GM12878 (cell line): ENCODE measurements at regions not wholly inside any gene's neighbourhood (a gene's known extent, or its start where the extent isn't known, plus 50 kb on each side); places are given as distances from the start of the nearest gene placed in this dataset.

Experiments
- ATAC-seq: fragments of 200-7000 bp; cut with Tn5 transposase; 3 replicates; pipeline ENCODE4 v1.9.1; 2020; ENCODE audit warnings: mild to moderate bottlenecking, moderate library complexity
- BruUV-seq: library from RNA; stranded (reverse); fragments of 400-500 nt; replicated peaks from 2 replicates; lab custom pipeline; 2021; lab: Mats Ljungman, UMichigan
- CTCF ChIA-PET: fragments of 300-600 bp; sonication (Branson Sonifier 250); formaldehyde crosslinking; extraction: SDS; loops from one replicate; lab custom pipeline; 2021; ENCODE audit warnings: inconsistent platforms; lab: Yijun Ruan, JAX
- POLR2A ChIA-PET: fragments of 350-600 bp; formaldehyde crosslinking; extraction: SDS; loops from one replicate; lab custom pipeline; 2021; ENCODE audit warnings: inconsistent platforms; lab: Charles Lee
- RAD21 ChIA-PET: fragments of 300-600 bp; sonication (Branson Sonifier 250); formaldehyde crosslinking; loops from one replicate; lab custom pipeline; 2023; ENCODE audit warnings: antibody characterized with exemption; ENCODE audit not compliant: unreplicated experiment; lab: Charles Lee
- SMC1A ChIA-PET: fragments of 300-600 bp; sonication (Branson Sonifier 250); formaldehyde crosslinking; loops from one replicate; lab custom pipeline; 2023; ENCODE audit not compliant: unreplicated experiment, uncharacterized antibody; lab: Charles Lee
- DNase-seq: peaks from one replicate; pipeline ENCODE4 v3.0.0-alpha.2; 2011; ENCODE audit warnings: low read depth, low spot score
- FAIRE-seq: peaks from 3 replicates; lab custom pipeline; 2011; peaks lifted over from hg19 to GRCh38; lab: Jason Lieb, UNC
- H2AFZ ChIP-seq: 2 replicates; pipeline ENCODE4 v1.6.0; 2011; ENCODE audit warnings: low read depth, low read length, control low read depth; ENCODE audit not compliant: control insufficient read depth
- H3K27ac ChIP-seq: 2 replicates; pipeline ENCODE4 v1.5.1; 2011; ENCODE audit warnings: control low read depth; ENCODE audit not compliant: control insufficient read depth, insufficient read depth
- H3K27me3 ChIP-seq, 2 experiments: replicated peaks in 1 of 2; 2 replicates each; pipeline versions ENCODE4 v1.6.0 to v1.6.1; 2011; ENCODE audit warnings: low read length in 1 of 2; ENCODE audit not compliant: control insufficient read depth in 2 of 2, insufficient read depth in 2 of 2
- H3K36me3 ChIP-seq, 2 experiments: 2 replicates each; pipeline ENCODE4 v1.5.1; 2011; ENCODE audit warnings: low read length in 1 of 2; ENCODE audit not compliant: control insufficient read depth in 2 of 2, insufficient read depth in 2 of 2
- H3K4me1 ChIP-seq: 2 replicates; pipeline ENCODE4 v1.6.1; 2011; ENCODE audit warnings: mild to moderate bottlenecking, low read length, moderate library complexity, mixed read lengths; ENCODE audit not compliant: control insufficient read depth, insufficient read depth
- H3K4me2 ChIP-seq: 2 replicates; pipeline ENCODE4 v1.6.0; 2011; ENCODE audit warnings: control low read depth; ENCODE audit not compliant: control insufficient read depth, insufficient read depth
- H3K4me3 ChIP-seq: fragments of 200-600 bp; sonication (generic); 2 replicates; pipeline ENCODE4 v1.5.1; 2016
- H3K79me2 ChIP-seq: 2 replicates; pipeline ENCODE4 v1.6.0; 2011; ENCODE audit warnings: low read length; ENCODE audit not compliant: control insufficient read depth, insufficient read depth
- H3K9ac ChIP-seq: 2 replicates; pipeline ENCODE4 v1.8.0; 2011; ENCODE audit warnings: low read length, control low read depth, mixed read lengths; ENCODE audit not compliant: control insufficient read depth, insufficient read depth
- H3K9me3 ChIP-seq: replicated peaks from 3 replicates; pipeline ENCODE4 v1.5.1; 2011; ENCODE audit warnings: mild to moderate bottlenecking, low read length; ENCODE audit not compliant: control insufficient read depth, insufficient read depth
- H4K20me1 ChIP-seq: 2 replicates; pipeline ENCODE4 v1.6.0; 2011; ENCODE audit not compliant: control insufficient read depth, insufficient read depth
- BACH1 ChIP-seq: fragments of 450-650 bp; IDR thresholded peaks from 2 replicates; pipeline ENCODE4 v1.6.1; 2017; ENCODE audit warnings: mild to moderate bottlenecking, borderline replicate concordance
- CBX3 ChIP-seq: fragments of 200-600 bp; sonication (generic); IDR thresholded peaks from 2 replicates; pipeline ENCODE4 v1.6.1; 2016; ENCODE audit warnings: low read depth, borderline replicate concordance
- ETV6 ChIP-seq, 2 experiments: fragments of 450-650 bp in 1 of 2; IDR thresholded peaks in 1 of 2; conservative IDR thresholded peaks in 1 of 2; 2 replicates each; pipeline ENCODE4 v1.6.1; 2014; ENCODE audit warnings: antibody characterized with exemption in 1 of 2, borderline replicate concordance in 1 of 2, low read depth in 1 of 2, mild to moderate bottlenecking in 1 of 2, moderate library complexity in 1 of 2
- GATAD2B ChIP-seq: fragments of 450-650 bp; conservative IDR thresholded peaks from 2 replicates; pipeline ENCODE4 v1.6.1; 2017; ENCODE audit warnings: low read depth, mild to moderate bottlenecking, moderate library complexity
- IRF4 ChIP-seq: IDR thresholded peaks from 2 replicates; pipeline ENCODE4 v1.6.1; 2011; ENCODE audit warnings: low read depth, low read length
- SREBF2 ChIP-seq: IDR thresholded peaks from 2 replicates; pipeline ENCODE4 v1.6.1; 2012; ENCODE audit warnings: mild to moderate bottlenecking, low read length
- SUPT20H ChIP-seq: IDR thresholded peaks from 2 replicates; pipeline ENCODE4 v1.6.1; 2011; ENCODE audit warnings: low read depth, mild to moderate bottlenecking, low read length, moderate library complexity, borderline replicate concordance; ENCODE audit not compliant: control insufficient read depth
- ZBED1 ChIP-seq: IDR thresholded peaks from 2 replicates; pipeline ENCODE4 v1.6.1; 2016; ENCODE audit warnings: borderline replicate concordance
- WGBS: methylation state at CpG from one replicate; pipeline ENCODE4 v1.1.6; 2016; ENCODE audit warnings: low lambda C conversion rate; ENCODE audit not compliant: insufficient replicate concordance, insufficient coverage; ENCODE audit errors: missing lambda C conversion rate; 5-methylcytosine and 5-hydroxymethylcytosine counted together
- in situ Hi-C: fragments of 300-500 bp; cut with MboI; formaldehyde crosslinking; loops from 9 replicates; pipeline ENCODE4 v1.14.3; 2018; ENCODE audit warnings: mixed read lengths
- intact Hi-C: fragments of 100-400 bp; cut with micrococcal nuclease; formaldehyde crosslinking; loops from one replicate; pipeline ENCODE4 v1.14.2; 2022; ENCODE audit not compliant: unreplicated experiment
- TF ChIP-seq, protein P1 (sequence below): fragments of 450-650 bp; formaldehyde crosslinking; IDR thresholded peaks from 2 replicates; pipeline ENCODE4 v1.5.0; 2022; ENCODE audit warnings: mild to moderate bottlenecking, missing genetic modification characterization
- TF ChIP-seq, protein P2 (sequence below): IDR thresholded peaks from 2 replicates; pipeline ENCODE4 v1.6.1; 2011; ENCODE audit warnings: borderline replicate concordance, low read depth, mild to moderate bottlenecking, moderate library complexity, low read length; ENCODE audit not compliant: insufficient read depth, poor library complexity, severe bottlenecking
- TF ChIP-seq, protein P3 (sequence below): IDR thresholded peaks from 2 replicates; pipeline ENCODE4 v1.6.1; 2012; ENCODE audit warnings: low read depth, low read length, improper control_type of control experiment
- TF ChIP-seq, protein P4 (sequence below): IDR thresholded peaks from 2 replicates; pipeline ENCODE4 v1.6.1; 2012; ENCODE audit warnings: improper control_type of control experiment, low read depth, low read length; ENCODE audit not compliant: insufficient replicate concordance

DNA sequence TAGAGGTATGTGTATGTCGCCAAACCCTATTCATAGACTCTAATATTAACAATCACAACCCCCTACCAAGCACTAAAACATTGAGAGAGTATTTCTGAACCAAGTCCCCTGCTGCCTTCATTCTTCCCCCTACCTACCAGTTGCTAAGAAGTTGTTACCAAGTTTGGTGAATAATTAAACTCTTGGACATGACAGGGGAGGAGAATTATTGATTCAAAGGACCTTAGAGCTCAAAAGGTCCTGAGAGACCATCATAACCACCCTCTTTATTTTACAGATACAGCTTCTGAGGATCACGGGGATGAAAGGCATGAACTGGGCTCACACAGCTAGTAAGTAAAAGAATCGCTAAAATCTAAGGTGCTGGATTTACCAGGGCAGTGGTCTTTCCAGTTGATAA lies 204.1 kb downstream of the PIK3C3 start (continued):
- TF ChIP-seq, protein P1, sequence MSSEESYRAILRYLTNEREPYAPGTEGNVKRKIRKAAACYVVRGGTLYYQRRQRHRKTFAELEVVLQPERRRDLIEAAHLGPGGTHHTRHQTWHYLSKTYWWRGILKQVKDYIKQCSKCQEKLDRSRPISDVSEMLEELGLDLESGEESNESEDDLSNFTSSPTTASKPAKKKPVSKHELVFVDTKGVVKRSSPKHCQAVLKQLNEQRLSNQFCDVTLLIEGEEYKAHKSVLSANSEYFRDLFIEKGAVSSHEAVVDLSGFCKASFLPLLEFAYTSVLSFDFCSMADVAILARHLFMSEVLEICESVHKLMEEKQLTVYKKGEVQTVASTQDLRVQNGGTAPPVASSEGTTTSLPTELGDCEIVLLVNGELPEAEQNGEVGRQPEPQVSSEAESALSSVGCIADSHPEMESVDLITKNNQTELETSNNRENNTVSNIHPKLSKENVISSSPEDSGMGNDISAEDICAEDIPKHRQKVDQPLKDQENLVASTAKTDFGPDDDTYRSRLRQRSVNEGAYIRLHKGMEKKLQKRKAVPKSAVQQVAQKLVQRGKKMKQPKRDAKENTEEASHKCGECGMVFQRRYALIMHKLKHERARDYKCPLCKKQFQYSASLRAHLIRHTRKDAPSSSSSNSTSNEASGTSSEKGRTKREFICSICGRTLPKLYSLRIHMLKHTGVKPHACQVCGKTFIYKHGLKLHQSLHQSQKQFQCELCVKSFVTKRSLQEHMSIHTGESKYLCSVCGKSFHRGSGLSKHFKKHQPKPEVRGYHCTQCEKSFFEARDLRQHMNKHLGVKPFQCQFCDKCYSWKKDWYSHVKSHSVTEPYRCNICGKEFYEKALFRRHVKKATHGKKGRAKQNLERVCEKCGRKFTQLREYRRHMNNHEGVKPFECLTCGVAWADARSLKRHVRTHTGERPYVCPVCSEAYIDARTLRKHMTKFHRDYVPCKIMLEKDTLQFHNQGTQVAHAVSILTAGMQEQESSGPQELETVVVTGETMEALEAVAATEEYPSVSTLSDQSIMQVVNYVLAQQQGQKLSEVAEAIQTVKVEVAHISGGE, result no peak
- TF ChIP-seq, protein P2, sequence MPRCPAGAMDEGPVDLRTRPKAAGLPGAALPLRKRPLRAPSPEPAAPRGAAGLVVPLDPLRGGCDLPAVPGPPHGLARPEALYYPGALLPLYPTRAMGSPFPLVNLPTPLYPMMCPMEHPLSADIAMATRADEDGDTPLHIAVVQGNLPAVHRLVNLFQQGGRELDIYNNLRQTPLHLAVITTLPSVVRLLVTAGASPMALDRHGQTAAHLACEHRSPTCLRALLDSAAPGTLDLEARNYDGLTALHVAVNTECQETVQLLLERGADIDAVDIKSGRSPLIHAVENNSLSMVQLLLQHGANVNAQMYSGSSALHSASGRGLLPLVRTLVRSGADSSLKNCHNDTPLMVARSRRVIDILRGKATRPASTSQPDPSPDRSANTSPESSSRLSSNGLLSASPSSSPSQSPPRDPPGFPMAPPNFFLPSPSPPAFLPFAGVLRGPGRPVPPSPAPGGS, result no peak
- TF ChIP-seq SUPT20H (no peak), GATAD2B (no peak), ETV6 (conservative IDR thresholded peaks at IDR 0.05 in 1 of 2, IDR thresholded peaks at IDR 0.05 in 1 of 2; ENCODE audit: borderline replicate concordance in 1 of 2, low read depth in 1 of 2) (no peak)
- TF ChIP-seq, protein P3, sequence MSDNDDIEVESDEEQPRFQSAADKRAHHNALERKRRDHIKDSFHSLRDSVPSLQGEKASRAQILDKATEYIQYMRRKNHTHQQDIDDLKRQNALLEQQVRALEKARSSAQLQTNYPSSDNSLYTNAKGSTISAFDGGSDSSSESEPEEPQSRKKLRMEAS, result no peak

DNA sequence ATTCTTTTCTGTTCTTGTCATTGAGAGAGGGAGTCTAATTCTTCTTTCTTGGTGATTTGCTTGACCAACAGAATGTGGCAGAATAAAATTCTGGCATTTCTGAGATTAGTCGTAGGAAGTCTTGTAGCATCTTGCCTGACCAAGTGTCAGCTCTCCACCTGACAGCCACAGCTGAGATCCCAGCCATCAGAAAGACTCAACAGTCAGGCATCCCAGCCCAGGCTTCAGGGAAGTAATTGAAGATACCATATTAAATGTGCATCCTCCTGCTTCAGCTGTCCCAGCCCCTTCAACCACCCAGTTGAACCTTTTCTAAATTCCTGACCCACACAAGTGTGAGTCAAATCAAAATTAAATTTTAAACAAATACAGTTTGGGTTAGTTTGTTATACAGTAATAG lies 208.3 kb downstream of the PIK3C3 start:
- Histone ChIP-seq H3K9me3 (no peaks in the 10 kb centered on the region), H3K4me2 (no peak overlapping the region), H4K20me1 (no peaks in the 10 kb centered on the region), H3K9ac (no peak overlapping the region), H2AFZ (no peak overlapping the region), H3K36me3 (no peaks in the 10 kb centered on the region), H3K27ac (no peak overlapping the region), H3K79me2 (no peaks in the 10 kb centered on the region), H3K4me1 (no peaks in the 10 kb centered on the region), H3K4me3 (no peak overlapping the region), H3K27me3 (no peaks in the 10 kb centered on the region)
- ChIA-PET RAD21 (interaction anchor here (0.6 kb wide), 1 partner anchor 25 kb away, joined by 3 read pairs; no protein-coding TSS in a partner anchor), POLR2A (no interaction called here), SMC1A (interaction anchor here (0.9 kb wide), 1 partner anchor 34 kb away, joined by 4 read pairs; no protein-coding TSS in a partner anchor), CTCF (no interaction called here)
- DNase-seq (no peak), ATAC-seq (no peak), FAIRE-seq (no peak)
- WGBS, result 5% methylated on average over 1 of the region's 1 CpG
- BruUV-seq, result no TSS peak
- intact Hi-C loops, result no loop called here
- in situ Hi-C loops, result no loop called here
- no peak for TF ChIP-seq CBX3
- no peak for TF ChIP-seq ZBED1
- TF ChIP-seq, protein P4, sequence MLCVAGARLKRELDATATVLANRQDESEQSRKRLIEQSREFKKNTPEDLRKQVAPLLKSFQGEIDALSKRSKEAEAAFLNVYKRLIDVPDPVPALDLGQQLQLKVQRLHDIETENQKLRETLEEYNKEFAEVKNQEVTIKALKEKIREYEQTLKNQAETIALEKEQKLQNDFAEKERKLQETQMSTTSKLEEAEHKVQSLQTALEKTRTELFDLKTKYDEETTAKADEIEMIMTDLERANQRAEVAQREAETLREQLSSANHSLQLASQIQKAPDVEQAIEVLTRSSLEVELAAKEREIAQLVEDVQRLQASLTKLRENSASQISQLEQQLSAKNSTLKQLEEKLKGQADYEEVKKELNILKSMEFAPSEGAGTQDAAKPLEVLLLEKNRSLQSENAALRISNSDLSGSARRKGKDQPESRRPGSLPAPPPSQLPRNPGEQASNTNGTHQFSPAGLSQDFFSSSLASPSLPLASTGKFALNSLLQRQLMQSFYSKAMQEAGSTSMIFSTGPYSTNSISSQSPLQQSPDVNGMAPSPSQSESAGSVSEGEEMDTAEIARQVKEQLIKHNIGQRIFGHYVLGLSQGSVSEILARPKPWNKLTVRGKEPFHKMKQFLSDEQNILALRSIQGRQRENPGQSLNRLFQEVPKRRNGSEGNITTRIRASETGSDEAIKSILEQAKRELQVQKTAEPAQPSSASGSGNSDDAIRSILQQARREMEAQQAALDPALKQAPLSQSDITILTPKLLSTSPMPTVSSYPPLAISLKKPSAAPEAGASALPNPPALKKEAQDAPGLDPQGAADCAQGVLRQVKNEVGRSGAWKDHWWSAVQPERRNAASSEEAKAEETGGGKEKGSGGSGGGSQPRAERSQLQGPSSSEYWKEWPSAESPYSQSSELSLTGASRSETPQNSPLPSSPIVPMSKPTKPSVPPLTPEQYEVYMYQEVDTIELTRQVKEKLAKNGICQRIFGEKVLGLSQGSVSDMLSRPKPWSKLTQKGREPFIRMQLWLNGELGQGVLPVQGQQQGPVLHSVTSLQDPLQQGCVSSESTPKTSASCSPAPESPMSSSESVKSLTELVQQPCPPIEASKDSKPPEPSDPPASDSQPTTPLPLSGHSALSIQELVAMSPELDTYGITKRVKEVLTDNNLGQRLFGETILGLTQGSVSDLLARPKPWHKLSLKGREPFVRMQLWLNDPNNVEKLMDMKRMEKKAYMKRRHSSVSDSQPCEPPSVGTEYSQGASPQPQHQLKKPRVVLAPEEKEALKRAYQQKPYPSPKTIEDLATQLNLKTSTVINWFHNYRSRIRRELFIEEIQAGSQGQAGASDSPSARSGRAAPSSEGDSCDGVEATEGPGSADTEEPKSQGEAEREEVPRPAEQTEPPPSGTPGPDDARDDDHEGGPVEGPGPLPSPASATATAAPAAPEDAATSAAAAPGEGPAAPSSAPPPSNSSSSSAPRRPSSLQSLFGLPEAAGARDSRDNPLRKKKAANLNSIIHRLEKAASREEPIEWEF, result no peak
- TF ChIP-seq SREBF2, result no peak
- TF ChIP-seq IRF4, result no peak
- no peak for TF ChIP-seq ETV6 (conservative IDR thresholded peaks at IDR 0.05 in 1 of 2, IDR thresholded peaks at IDR 0.05 in 1 of 2; ENCODE audit: borderline replicate concordance in 1 of 2, low read depth in 1 of 2)
- TF ChIP-seq BACH1, result no peak
